BE2C (cell line): ENCODE measurements at regions not wholly inside any gene's neighbourhood (a gene's known extent, or its start where the extent isn't known, plus 50 kb on each side); places are given as distances from the start of the nearest gene placed in this dataset.

Experiments used
- DNase-seq: peaks from one replicate; pipeline ENCODE4 v3.0.0-alpha.2; 2020
- H3K27me3 ChIP-seq: fragments of 250-450 bp; sonication (Bioruptor Pico); 2 replicates; pipeline ENCODE4 v1.5.1; 2020; ENCODE audit warnings: mild to moderate bottlenecking
- H3K36me3 ChIP-seq: fragments of 250-450 bp; sonication (Bioruptor Pico); 2 replicates; pipeline ENCODE4 v1.5.1; 2020; ENCODE audit warnings: mild to moderate bottlenecking
- H3K4me1 ChIP-seq: fragments of 250-450 bp; sonication (Bioruptor Pico); 2 replicates; pipeline ENCODE4 v1.5.1; 2020
- H3K4me3 ChIP-seq: 2 replicates; pipeline ENCODE4 v1.5.1; 2011; ENCODE audit warnings: low read depth, low read length
- H3K9me3 ChIP-seq: fragments of 250-450 bp; sonication (Bioruptor Pico); 2 replicates; pipeline ENCODE4 v1.5.1; 2020
- TF ChIP-seq, protein P1 (sequence below): IDR thresholded peaks from 2 replicates; pipeline ENCODE4 v1.5.1; 2012; ENCODE audit warnings: mild to moderate bottlenecking, low read depth, low read length

DNA sequence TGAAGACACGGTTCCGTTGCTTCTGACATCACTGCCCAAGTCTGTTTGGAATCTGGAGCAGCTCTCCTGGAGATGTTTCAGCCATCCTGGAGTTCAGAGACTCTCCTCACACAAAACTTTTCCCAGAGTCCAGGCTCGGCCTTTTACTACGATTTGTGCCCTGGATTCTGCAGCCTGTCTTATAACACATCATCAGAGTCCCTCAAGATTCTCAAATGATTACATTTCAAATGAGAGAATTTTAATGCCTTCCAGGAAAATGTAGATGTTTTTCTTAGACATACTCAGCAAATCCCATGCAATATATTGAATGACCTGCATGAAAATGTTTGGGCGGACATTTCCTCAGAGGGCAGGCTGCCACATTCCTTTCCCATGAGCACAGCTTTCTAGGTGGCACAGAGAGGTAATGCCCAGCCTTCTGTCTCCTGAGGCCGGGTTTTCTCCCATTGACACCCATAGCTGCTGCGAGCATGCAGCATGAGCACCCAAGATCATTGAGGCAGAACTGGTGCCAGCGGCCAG lies 129.1 kb downstream of the SNX19 start:
- no peaks in the 10 kb centered on the region for H3K36me3 ChIP-seq
- no peak overlapping the region for H3K4me3 ChIP-seq
- TF ChIP-seq, protein P1, sequence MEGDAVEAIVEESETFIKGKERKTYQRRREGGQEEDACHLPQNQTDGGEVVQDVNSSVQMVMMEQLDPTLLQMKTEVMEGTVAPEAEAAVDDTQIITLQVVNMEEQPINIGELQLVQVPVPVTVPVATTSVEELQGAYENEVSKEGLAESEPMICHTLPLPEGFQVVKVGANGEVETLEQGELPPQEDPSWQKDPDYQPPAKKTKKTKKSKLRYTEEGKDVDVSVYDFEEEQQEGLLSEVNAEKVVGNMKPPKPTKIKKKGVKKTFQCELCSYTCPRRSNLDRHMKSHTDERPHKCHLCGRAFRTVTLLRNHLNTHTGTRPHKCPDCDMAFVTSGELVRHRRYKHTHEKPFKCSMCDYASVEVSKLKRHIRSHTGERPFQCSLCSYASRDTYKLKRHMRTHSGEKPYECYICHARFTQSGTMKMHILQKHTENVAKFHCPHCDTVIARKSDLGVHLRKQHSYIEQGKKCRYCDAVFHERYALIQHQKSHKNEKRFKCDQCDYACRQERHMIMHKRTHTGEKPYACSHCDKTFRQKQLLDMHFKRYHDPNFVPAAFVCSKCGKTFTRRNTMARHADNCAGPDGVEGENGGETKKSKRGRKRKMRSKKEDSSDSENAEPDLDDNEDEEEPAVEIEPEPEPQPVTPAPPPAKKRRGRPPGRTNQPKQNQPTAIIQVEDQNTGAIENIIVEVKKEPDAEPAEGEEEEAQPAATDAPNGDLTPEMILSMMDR, result no peak
- H3K27me3 ChIP-seq, result no peaks in the 10 kb centered on the region
- no peak for DNase-seq
- H3K9me3 ChIP-seq, result no peaks in the 10 kb centered on the region
- H3K4me1 ChIP-seq, result peaks cover 6% of the 10 kb centered on the region

DNA sequence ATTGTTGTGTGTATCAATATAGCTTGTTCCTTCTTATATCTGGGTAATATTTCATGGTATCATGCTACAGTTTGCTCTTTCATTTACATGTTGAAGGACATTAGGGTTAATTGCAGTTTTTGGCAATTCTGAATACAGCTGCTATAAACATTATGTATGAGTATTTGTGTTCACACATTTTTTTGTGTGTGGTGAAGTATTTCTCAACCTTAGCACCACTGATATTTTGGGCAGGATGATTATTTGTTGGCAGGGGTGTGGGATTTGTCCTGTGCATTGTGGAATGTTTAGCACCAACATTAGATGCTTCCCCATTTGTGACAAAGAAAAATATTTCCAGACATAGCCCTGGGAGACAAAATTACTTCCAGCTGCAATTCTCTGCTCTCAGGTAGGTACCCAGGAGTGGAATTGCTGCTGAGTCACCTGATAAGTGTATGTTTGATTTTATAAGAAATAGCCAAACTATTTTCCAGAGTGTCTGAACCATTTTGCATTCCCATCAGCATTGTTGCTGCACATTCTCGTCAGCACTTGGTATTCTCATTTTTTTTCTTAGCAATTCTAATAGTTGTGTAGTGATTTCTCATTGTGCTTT lies 128.2 kb downstream of the SNX19 start:
- H3K4me1 ChIP-seq, result peaks cover 6% of the 10 kb centered on the region
- no peaks in the 10 kb centered on the region for H3K27me3 ChIP-seq
- no peaks in the 10 kb centered on the region for H3K9me3 ChIP-seq
- TF ChIP-seq, protein P1, result no peak
- no peak for DNase-seq
- H3K36me3 ChIP-seq, result no peaks in the 10 kb centered on the region
- no peak overlapping the region for H3K4me3 ChIP-seq

DNA sequence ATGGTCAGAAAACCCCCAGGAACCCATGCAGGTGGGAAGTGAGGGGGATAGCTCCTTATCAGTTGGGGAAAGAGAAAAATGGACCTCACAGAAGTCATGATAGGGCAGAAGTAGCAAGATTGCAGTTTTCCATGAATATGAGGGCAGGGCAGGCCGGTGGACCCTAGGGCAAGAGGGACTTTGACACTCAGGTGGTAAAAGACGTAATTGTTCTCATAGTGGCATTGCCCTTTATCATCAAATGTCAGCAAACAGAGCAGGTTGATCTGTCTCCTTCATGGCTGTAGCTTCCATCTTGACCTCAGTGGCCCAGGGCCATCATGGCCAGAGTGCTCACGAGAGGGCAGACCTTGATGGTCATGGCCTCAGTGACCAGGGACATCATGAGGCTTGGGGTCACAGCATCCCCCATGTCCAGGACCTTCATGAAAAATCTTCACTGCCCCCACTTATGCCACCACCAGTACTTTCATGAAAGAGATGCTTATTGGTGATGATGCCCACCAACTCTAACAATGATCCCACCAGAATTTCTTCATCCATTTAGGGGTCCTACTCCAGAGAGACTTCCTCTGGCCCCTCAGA lies 127.1 kb downstream of the SNX19 start:
- no peaks in the 10 kb centered on the region for H3K27me3 ChIP-seq
- TF ChIP-seq, protein P1, result no peak
- H3K9me3 ChIP-seq, result no peaks in the 10 kb centered on the region
- no peak for DNase-seq
- H3K4me3 ChIP-seq, result no peak overlapping the region
- no peaks in the 10 kb centered on the region for H3K36me3 ChIP-seq
- H3K4me1 ChIP-seq, result peaks cover 6% of the 10 kb centered on the region; the same call in 1 of the 2 replicates

DNA sequence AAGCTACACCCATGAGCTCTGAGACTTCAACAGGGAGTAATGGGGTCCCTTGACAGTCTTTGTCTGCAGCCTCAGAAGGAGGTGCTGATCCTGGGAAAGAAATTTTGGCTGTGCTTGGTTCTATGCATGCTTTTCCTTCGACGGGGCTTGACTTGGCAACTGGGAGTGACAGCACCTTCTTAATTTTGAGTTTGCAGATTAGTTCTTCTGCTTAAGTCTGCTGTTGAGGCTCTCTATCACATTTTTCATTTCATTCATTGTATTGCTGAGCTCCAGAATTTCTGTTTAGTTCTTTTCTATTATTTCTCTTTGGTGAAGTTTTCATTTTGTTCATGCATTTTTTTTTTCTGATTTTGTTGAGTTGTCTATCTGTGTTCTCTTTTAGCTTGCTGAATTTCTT lies 125.6 kb downstream of the SNX19 start:
- H3K4me3 ChIP-seq, result no peak overlapping the region
- H3K4me1 ChIP-seq, result peaks cover under 1% of the 10 kb centered on the region; the same call in 1 of the 2 replicates
- H3K27me3 ChIP-seq, result no peaks in the 10 kb centered on the region
- no peak for DNase-seq
- H3K9me3 ChIP-seq, result no peaks in the 10 kb centered on the region
- TF ChIP-seq, protein P1, result no peak
- H3K36me3 ChIP-seq, result no peaks in the 10 kb centered on the region

DNA sequence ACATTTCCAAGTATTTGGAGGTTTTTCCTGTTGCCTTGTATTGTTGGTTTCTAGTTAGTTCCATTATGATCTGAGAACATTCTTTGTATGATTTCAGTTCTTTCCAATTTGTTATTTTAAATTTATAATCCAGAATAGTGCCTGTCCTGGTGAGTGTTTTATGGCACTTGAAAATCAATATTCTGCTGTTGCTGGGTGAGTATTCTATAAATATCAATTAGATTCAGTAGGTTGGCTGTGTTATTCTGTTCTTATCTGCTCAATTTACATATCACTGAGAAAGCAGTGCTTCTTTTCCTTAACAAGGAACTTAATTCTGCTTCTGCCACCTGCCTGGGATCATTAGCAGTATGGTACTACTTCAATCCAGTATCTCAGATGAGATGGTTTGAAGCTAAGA lies 123.5 kb downstream of the SNX19 start:
- TF ChIP-seq, protein P1, result no peak
- no peak for DNase-seq

DNA sequence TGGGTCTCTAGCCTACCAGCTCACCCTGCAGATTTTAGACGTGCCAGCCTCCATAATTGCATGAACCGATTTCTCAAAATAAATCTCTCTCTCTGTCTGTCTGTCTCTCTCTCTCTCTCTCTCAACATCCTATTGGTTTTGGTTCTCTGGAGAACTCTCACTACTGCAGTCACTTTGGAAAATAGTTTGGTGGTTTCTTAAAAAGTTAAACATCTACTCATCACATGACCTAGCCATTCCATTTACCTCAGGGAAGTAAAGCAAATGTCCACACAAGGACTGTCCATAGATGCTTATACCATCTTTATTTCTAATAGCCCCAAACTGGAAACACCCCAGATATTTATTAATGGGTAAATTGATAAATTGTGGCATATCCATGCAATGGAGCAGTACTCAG lies 119.5 kb downstream of the SNX19 start:
- Histone ChIP-seq H3K4me3 (no peak overlapping the region), H3K4me1 (no peaks in the 10 kb centered on the region), H3K9me3 (no peaks in the 10 kb centered on the region), H3K27me3 (no peaks in the 10 kb centered on the region; the same call in 1 of the 2 replicates), H3K36me3 (no peaks in the 10 kb centered on the region)
- TF ChIP-seq, protein P1, result no peak
- no peak for DNase-seq

More for the DNA sequence above, 123.5 kb downstream of the SNX19 start:
- Histone ChIP-seq H3K36me3 (no peaks in the 10 kb centered on the region), H3K4me1 (no peaks in the 10 kb centered on the region), H3K9me3 (no peaks in the 10 kb centered on the region), H3K4me3 (no peak overlapping the region), H3K27me3 (no peaks in the 10 kb centered on the region)
